ENCODE measurements at regions not wholly inside any gene's neighbourhood (a gene's known extent, or its start where the extent isn't known, plus 50 kb on each side); places are given as distances from the start of the nearest gene placed in this dataset.

GRCh38 chr16:75792771-75793492, 66.6 kb upstream of the CPHXL start:
- no peaks in the 10 kb centered on the region for H3K9me3 ChIP-seq
- TF ChIP-seq CTCF (IDR thresholded peaks at IDR 0.05) (no peak), EP300 (IDR thresholded peaks at IDR 0.05; ENCODE audit: low read depth) (no peak), POLR2A (IDR thresholded peaks at IDR 0.05) (no peak), POLR2AphosphoS5 (IDR thresholded peaks at IDR 0.05) (no peak)
- no peaks in the 10 kb centered on the region for H3K36me3 ChIP-seq
- H3K27me3 ChIP-seq: no peaks in the 10 kb centered on the region
- intact Hi-C loops (cut with DNase I; ENCODE audit: low total_unique reads): no loop called here
- in situ Hi-C loops (cut with MboI; ENCODE audit: low pct_ligation_motif_present in 1 of 4, low pct_unique_long_range_greater_than_20kb in 1 of 4, low sequenced_read_pairs in 3 of 4): loop anchor here in 3 of 4 donors (10.0 to 25.0 kb wide), 3 partner anchors 844 to 1372 kb away; no protein-coding TSS in a partner anchor
- no peak overlapping the region for H3K4me3 ChIP-seq
- H3K27ac ChIP-seq: no peak overlapping the region
- 70 to 79% methylated on average over 5 to 7 of the region's 7 CpGs for WGBS, 2 donors (ENCODE audit: low coverage in 1 of 2)
- no peak for DNase-seq
- H3K4me1 ChIP-seq: no peaks in the 10 kb centered on the region

- no peaks in the 10 kb centered on the region for H3K4me1 ChIP-seq
- 29 to 44% methylated on average over 4 of the region's 4 CpGs for WGBS, 2 donors (ENCODE audit: low coverage in 1 of 2)
- intact Hi-C loops (cut with DNase I; ENCODE audit: low total_unique reads): no loop called here
- H3K36me3 ChIP-seq: no peaks in the 10 kb centered on the region
- no peak for DNase-seq
- no peak overlapping the region for H3K27ac ChIP-seq
- no peaks in the 10 kb centered on the region for H3K27me3 ChIP-seq
- in situ Hi-C loops (cut with MboI; ENCODE audit: low pct_ligation_motif_present in 1 of 4, low pct_unique_long_range_greater_than_20kb in 1 of 4, low sequenced_read_pairs in 3 of 4): loop anchor here in 3 of 4 donors (10.0 to 25.0 kb wide), 3 partner anchors 844 to 1371 kb away; no protein-coding TSS in a partner anchor
- no peak for TF ChIP-seq CTCF (IDR thresholded peaks at IDR 0.05)
- no peaks in the 10 kb centered on the region for H3K9me3 ChIP-seq
- H3K4me3 ChIP-seq: no peak overlapping the region
These were observed 67.4 kb upstream of the CPHXL start for GRCh38 chr16:75793641-75794040.

- Histone ChIP-seq H3K27ac (no peak overlapping the region), H3K4me1 (no peaks in the 10 kb centered on the region), H3K4me3 (no peak overlapping the region), H3K36me3 (no peaks in the 10 kb centered on the region), H3K27me3 (no peaks in the 10 kb centered on the region), H3K9me3 (no peaks in the 10 kb centered on the region)
- no peak for DNase-seq
- WGBS, 2 donors (ENCODE audit: low coverage in 1 of 2): 36 to 52% methylated on average over 4 of the region's 4 CpGs
- in situ Hi-C loops (cut with MboI; ENCODE audit: low pct_ligation_motif_present in 1 of 4, low pct_unique_long_range_greater_than_20kb in 1 of 4, low sequenced_read_pairs in 3 of 4): loop anchor here in 3 of 4 donors (10.0 to 25.0 kb wide), 3 partner anchors 843 to 1370 kb away; no protein-coding TSS in a partner anchor
- no peak for TF ChIP-seq EP300 (IDR thresholded peaks at IDR 0.05; ENCODE audit: low read depth)
- no peak for TF ChIP-seq POLR2A (IDR thresholded peaks at IDR 0.05)
- TF ChIP-seq POLR2AphosphoS5 (IDR thresholded peaks at IDR 0.05): no peak
- intact Hi-C loops (cut with DNase I; ENCODE audit: low total_unique reads): no loop called here
These were observed 68.1 kb upstream of the CPHXL start for GRCh38 chr16:75794426-75794825.

GRCh38 chr16:75798714-75799113, 72.4 kb upstream of the CPHXL start:
- no peak for DNase-seq
- intact Hi-C loops (cut with DNase I; ENCODE audit: low total_unique reads): no loop called here

More at GRCh38 chr16:75798714-75799113, 72.4 kb upstream of the CPHXL start:
- in situ Hi-C loops (cut with MboI; ENCODE audit: low pct_ligation_motif_present in 1 of 4, low pct_unique_long_range_greater_than_20kb in 1 of 4, low sequenced_read_pairs in 3 of 4): loop anchor here in 3 of 4 donors (10.0 to 25.0 kb wide), 3 partner anchors 839 to 1366 kb away; no protein-coding TSS in a partner anchor
- TF ChIP-seq POLR2A (IDR thresholded peaks at IDR 0.05): no peak
- TF ChIP-seq CTCF (IDR thresholded peaks at IDR 0.05): no peak
- TF ChIP-seq POLR2AphosphoS5 (IDR thresholded peaks at IDR 0.05): no peak
- TF ChIP-seq EP300 (IDR thresholded peaks at IDR 0.05; ENCODE audit: low read depth): no peak
- no peaks in the 10 kb centered on the region for H3K36me3 ChIP-seq
- H3K4me3 ChIP-seq: no peak overlapping the region
- 65 to 68% methylated on average over 4 of the region's 4 CpGs for WGBS, 2 donors (ENCODE audit: low coverage in 1 of 2)
- H3K4me1 ChIP-seq: no peaks in the 10 kb centered on the region
- H3K27ac ChIP-seq: no peak overlapping the region
- H3K9me3 ChIP-seq: no peaks in the 10 kb centered on the region
- no peaks in the 10 kb centered on the region for H3K27me3 ChIP-seq
